ENCODE measurements at regions not wholly inside any gene's neighbourhood (a gene's known extent, or its start where the extent isn't known, plus 50 kb on each side); places are given as distances from the start of the nearest gene placed in this dataset.

- in situ Hi-C loops (cut with HindIII; ENCODE audit: low sequenced_read_pairs), result no loop called here
- H3K4me3 ChIP-seq (ENCODE audit: low read depth, low read length), result no peak overlapping the region
- TF ChIP-seq CTCF (IDR thresholded peaks at IDR 0.05; ENCODE audit: low read depth, low read length, missing control alignments), result no peak
- no peak for DNase-seq (ENCODE audit: low read depth)
Measured at GRCh38 chr18:78920456-78921138, 59.0 kb upstream of the SALL3 start.

GRCh38 chr18:78922856-78923255 lies 56.8 kb upstream of the SALL3 start:
- no peak for DNase-seq (ENCODE audit: low read depth)
- no peak overlapping the region for H3K4me3 ChIP-seq (ENCODE audit: low read depth, low read length)
- in situ Hi-C loops (cut with HindIII; ENCODE audit: low sequenced_read_pairs), result no loop called here
- no peak for TF ChIP-seq CTCF (IDR thresholded peaks at IDR 0.05; ENCODE audit: low read depth, low read length, missing control alignments)

- no peak for TF ChIP-seq CTCF (IDR thresholded peaks at IDR 0.05; ENCODE audit: low read depth, low read length, missing control alignments)
- DNase-seq (ENCODE audit: low read depth), result no peak
- H3K4me3 ChIP-seq (ENCODE audit: low read depth, low read length), result no peak overlapping the region
- in situ Hi-C loops (cut with HindIII; ENCODE audit: low sequenced_read_pairs), result no loop called here
Measured at GRCh38 chr18:78924301-78924700, 55.3 kb upstream of the SALL3 start.

- in situ Hi-C loops (cut with HindIII; ENCODE audit: low sequenced_read_pairs), result no loop called here
- no peak for TF ChIP-seq CTCF (IDR thresholded peaks at IDR 0.05; ENCODE audit: low read depth, low read length, missing control alignments)
- H3K4me3 ChIP-seq (ENCODE audit: low read depth, low read length), result no peak overlapping the region
- no peak for DNase-seq (ENCODE audit: low read depth)
Measured at GRCh38 chr18:78924786-78925540, 54.7 kb upstream of the SALL3 start.

- H3K4me3 ChIP-seq (ENCODE audit: low read depth, low read length), result no peak overlapping the region
- DNase-seq (ENCODE audit: low read depth), result no peak
- in situ Hi-C loops (cut with HindIII; ENCODE audit: low sequenced_read_pairs), result no loop called here
- no peak for TF ChIP-seq CTCF (IDR thresholded peaks at IDR 0.05; ENCODE audit: low read depth, low read length, missing control alignments)
Measured at GRCh38 chr18:78925557-78926242, 53.9 kb upstream of the SALL3 start.

- in situ Hi-C loops (cut with HindIII; ENCODE audit: low sequenced_read_pairs), result no loop called here
- no peak for DNase-seq (ENCODE audit: low read depth)
- no peak overlapping the region for H3K4me3 ChIP-seq (ENCODE audit: low read depth, low read length)
- TF ChIP-seq CTCF (IDR thresholded peaks at IDR 0.05; ENCODE audit: low read depth, low read length, missing control alignments), result no peak
Measured at GRCh38 chr18:78926243-78926615, 53.4 kb upstream of the SALL3 start.

Data from astrocyte of the cerebellum (primary cell).